Astrocyte (in vitro differentiated cells and primary cell): ENCODE measurements at regions not wholly inside any gene's neighbourhood (a gene's known extent, or its start where the extent isn't known, plus 50 kb on each side); places are given as distances from the start of the nearest gene placed in this dataset.

ENCODE experiments used
- DNase-seq: peaks from one replicate; pipeline ENCODE4 v3.0.0-alpha.2; 2010; ENCODE audit warnings: low read depth
- FAIRE-seq: peaks from 2 replicates; lab custom pipeline; 2011; peaks lifted over from hg19 to GRCh38; lab: Jason Lieb, UNC
- H2AFZ ChIP-seq: 2 replicates; pipeline ENCODE4 v1.6.0; 2012; ENCODE audit warnings: low read depth, low read length, inconsistent platforms
- H3K27ac ChIP-seq: 2 replicates; pipeline ENCODE4 v1.5.1; 2011; ENCODE audit warnings: low read depth, low read length, inconsistent platforms
- H3K27me3 ChIP-seq: 2 replicates; pipeline ENCODE4 v1.6.0; 2011; ENCODE audit warnings: low read length, inconsistent platforms; ENCODE audit not compliant: insufficient read depth
- H3K36me3 ChIP-seq: 2 replicates; pipeline ENCODE4 v1.5.1; 2011; ENCODE audit warnings: low read length, inconsistent platforms; ENCODE audit not compliant: insufficient read depth
- H3K4me1 ChIP-seq: 2 replicates; pipeline ENCODE4 v1.5.1; 2011; ENCODE audit warnings: low read length, inconsistent platforms; ENCODE audit not compliant: insufficient read depth
- H3K4me2 ChIP-seq: 2 replicates; pipeline ENCODE4 v1.6.0; 2012; ENCODE audit warnings: low read length, inconsistent platforms
- H3K4me3 ChIP-seq: 2 replicates; pipeline ENCODE4 v1.5.1; 2011; ENCODE audit warnings: low read depth, mild to moderate bottlenecking, low read length, inconsistent platforms; ENCODE audit not compliant: insufficient read depth
- H3K79me2 ChIP-seq: 2 replicates; pipeline ENCODE4 v1.6.0; 2012; ENCODE audit warnings: mild to moderate bottlenecking, low read length, inconsistent platforms; ENCODE audit not compliant: insufficient read depth
- H3K9ac ChIP-seq: 2 replicates; pipeline ENCODE4 v1.6.0; 2012; ENCODE audit warnings: mild to moderate bottlenecking, low read length, inconsistent platforms
- H3K9me3 ChIP-seq: 2 replicates; pipeline ENCODE4 v1.5.1; 2012; ENCODE audit warnings: low read depth, mild to moderate bottlenecking, low read length, inconsistent platforms; ENCODE audit not compliant: insufficient read depth
- H4K20me1 ChIP-seq: 2 replicates; pipeline ENCODE4 v1.6.0; 2012; ENCODE audit warnings: low read length, inconsistent platforms; ENCODE audit not compliant: insufficient read depth
- H3K27ac Mint-ChIP-seq: one replicate; pipeline ENCODE4 v1.8.0; 2021; ENCODE audit warnings: mild to moderate bottlenecking, mixed read lengths; ENCODE audit not compliant: unreplicated experiment
- H3K27me3 Mint-ChIP-seq: one replicate; pipeline ENCODE4 v1.8.0; 2021; ENCODE audit warnings: low read depth, mixed read lengths; ENCODE audit not compliant: unreplicated experiment
- H3K36me3 Mint-ChIP-seq: one replicate; pipeline ENCODE4 v1.8.0; 2021; ENCODE audit warnings: low read depth, mixed read lengths; ENCODE audit not compliant: unreplicated experiment
- H3K4me1 Mint-ChIP-seq: one replicate; pipeline ENCODE4 v1.8.0; 2021; ENCODE audit warnings: low read depth, mixed read lengths; ENCODE audit not compliant: unreplicated experiment
- H3K4me3 Mint-ChIP-seq: one replicate; pipeline ENCODE4 v1.8.0; 2021; ENCODE audit warnings: mild to moderate bottlenecking, moderate library complexity, mixed read lengths; ENCODE audit not compliant: unreplicated experiment
- H3K9me3 Mint-ChIP-seq: one replicate; pipeline ENCODE4 v1.8.0; 2021; ENCODE audit warnings: mild to moderate bottlenecking, mixed read lengths; ENCODE audit not compliant: unreplicated experiment
- EZH2 ChIP-seq: IDR thresholded peaks from 2 replicates; pipeline ENCODE4 v1.6.1; 2012; ENCODE audit warnings: mild to moderate bottlenecking, low read length, inconsistent platforms; ENCODE audit not compliant: insufficient read depth
- TF ChIP-seq, protein P1 (sequence below): IDR thresholded peaks from 2 replicates; pipeline ENCODE4 v1.5.1; 2011; ENCODE audit warnings: low read depth, mild to moderate bottlenecking, inconsistent platforms, low read length, moderate library complexity; ENCODE audit not compliant: insufficient read depth

DNA sequence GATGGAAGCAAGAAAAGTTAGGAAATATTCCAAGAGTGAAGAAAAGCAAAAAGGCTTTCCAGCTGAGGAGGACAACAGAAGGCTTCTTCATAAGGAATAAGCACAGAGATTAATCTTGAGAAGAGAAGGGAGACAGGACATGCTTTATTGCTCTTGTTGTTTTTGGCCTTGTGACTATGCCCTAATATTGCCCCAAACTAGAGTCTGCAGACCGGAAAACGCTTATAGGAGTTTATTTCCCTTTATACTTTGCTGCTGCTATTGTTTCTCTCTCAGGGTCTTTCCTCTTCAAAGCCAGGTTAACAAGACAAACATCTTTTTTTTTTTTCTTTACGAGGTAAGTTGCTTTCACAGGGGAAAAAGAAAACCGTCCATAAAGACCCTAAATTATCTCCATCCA lies 991.4 kb downstream of the ADGRL2 start:
- H3K4me1 Mint-ChIP-seq = peaks cover 4% of the 10 kb centered on the region
- no peaks in the 10 kb centered on the region for H3K36me3 Mint-ChIP-seq
- Histone ChIP-seq H3K9me3 (no peaks in the 10 kb centered on the region), H3K27ac (no peak overlapping the region), H3K9ac (no peak overlapping the region), H3K79me2 (no peaks in the 10 kb centered on the region), H3K4me2 (no peak overlapping the region), H3K4me3 (no peak overlapping the region), H2AFZ (no peak overlapping the region), H3K36me3 (no peaks in the 10 kb centered on the region), H3K27me3 (no peaks in the 10 kb centered on the region), H4K20me1 (no peaks in the 10 kb centered on the region), H3K4me1 (no peaks in the 10 kb centered on the region)
- no peak for TF ChIP-seq EZH2
- TF ChIP-seq, protein P1, sequence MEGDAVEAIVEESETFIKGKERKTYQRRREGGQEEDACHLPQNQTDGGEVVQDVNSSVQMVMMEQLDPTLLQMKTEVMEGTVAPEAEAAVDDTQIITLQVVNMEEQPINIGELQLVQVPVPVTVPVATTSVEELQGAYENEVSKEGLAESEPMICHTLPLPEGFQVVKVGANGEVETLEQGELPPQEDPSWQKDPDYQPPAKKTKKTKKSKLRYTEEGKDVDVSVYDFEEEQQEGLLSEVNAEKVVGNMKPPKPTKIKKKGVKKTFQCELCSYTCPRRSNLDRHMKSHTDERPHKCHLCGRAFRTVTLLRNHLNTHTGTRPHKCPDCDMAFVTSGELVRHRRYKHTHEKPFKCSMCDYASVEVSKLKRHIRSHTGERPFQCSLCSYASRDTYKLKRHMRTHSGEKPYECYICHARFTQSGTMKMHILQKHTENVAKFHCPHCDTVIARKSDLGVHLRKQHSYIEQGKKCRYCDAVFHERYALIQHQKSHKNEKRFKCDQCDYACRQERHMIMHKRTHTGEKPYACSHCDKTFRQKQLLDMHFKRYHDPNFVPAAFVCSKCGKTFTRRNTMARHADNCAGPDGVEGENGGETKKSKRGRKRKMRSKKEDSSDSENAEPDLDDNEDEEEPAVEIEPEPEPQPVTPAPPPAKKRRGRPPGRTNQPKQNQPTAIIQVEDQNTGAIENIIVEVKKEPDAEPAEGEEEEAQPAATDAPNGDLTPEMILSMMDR = no peak
- no peak overlapping the region for H3K4me3 Mint-ChIP-seq
- peaks cover 6% of the 10 kb centered on the region for H3K9me3 Mint-ChIP-seq
- no peaks in the 10 kb centered on the region for H3K27me3 Mint-ChIP-seq
- DNase-seq (no peak), FAIRE-seq (no peak)
- H3K27ac Mint-ChIP-seq = no peak overlapping the region

DNA sequence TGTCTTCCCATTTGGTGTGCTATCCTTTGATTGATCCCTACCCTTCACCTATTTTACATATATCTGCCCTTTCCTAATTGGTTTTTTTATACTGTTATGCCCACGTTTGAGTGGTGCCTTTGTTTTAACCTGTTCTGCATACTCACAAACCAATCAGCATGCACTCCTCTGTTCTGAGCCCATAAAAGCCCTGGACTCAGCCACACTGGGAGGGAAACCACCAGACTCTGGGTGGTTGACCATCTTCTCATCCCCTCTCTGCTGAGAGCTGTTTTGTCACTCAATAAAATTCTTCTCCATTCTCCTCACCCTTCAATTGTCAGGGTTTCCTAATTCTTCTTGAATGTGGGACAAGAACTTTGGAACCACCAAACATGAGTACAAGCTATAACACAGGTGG lies 989.8 kb downstream of the ADGRL2 start:
- TF ChIP-seq, protein P1 = no peak
- TF ChIP-seq EZH2 = no peak
- no peak for FAIRE-seq
- no peaks in the 10 kb centered on the region for H3K36me3 Mint-ChIP-seq
- no peak overlapping the region for H3K4me2 ChIP-seq
- H3K36me3 ChIP-seq = no peaks in the 10 kb centered on the region
- no peaks in the 10 kb centered on the region for H3K27me3 ChIP-seq
- no peaks in the 10 kb centered on the region for H4K20me1 ChIP-seq
- H3K27ac Mint-ChIP-seq = no peak overlapping the region
- H3K9me3 Mint-ChIP-seq = peaks cover 6% of the 10 kb centered on the region
- no peak overlapping the region for H3K4me3 ChIP-seq
- no peak overlapping the region for H3K27ac ChIP-seq
- no peak overlapping the region for H2AFZ ChIP-seq
- H3K27me3 Mint-ChIP-seq = no peaks in the 10 kb centered on the region
- H3K4me1 Mint-ChIP-seq = peaks cover 3% of the 10 kb centered on the region
- no peaks in the 10 kb centered on the region for H3K79me2 ChIP-seq
- no peak overlapping the region for H3K9ac ChIP-seq
- DNase-seq = no peak
- no peaks in the 10 kb centered on the region for H3K4me1 ChIP-seq
- no peak overlapping the region for H3K4me3 Mint-ChIP-seq
- no peaks in the 10 kb centered on the region for H3K9me3 ChIP-seq

DNA sequence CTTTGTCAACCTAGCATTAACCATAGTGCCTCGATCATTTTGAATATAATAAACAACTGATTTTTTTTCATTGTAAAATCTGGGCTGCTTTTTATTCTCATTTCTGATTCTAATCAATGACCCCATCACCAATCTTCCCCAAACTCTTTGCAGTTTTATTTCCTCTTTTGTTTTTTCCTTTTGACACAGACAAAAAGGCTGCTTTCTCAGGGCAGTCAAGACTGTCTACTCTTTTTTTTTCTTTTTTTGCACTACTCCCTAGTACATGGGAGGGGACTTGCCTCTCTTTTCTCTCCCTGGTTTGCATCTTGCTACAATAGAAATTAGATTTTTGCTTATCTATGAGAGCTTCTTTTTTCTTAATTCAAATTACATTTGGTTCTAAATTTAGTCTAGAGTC lies 987.9 kb downstream of the ADGRL2 start:
- no peaks in the 10 kb centered on the region for H3K36me3 Mint-ChIP-seq
- H3K4me3 ChIP-seq = no peak overlapping the region
- no peak overlapping the region for H3K4me3 Mint-ChIP-seq
- no peak for DNase-seq
- H3K9ac ChIP-seq = no peak overlapping the region
- H3K27ac Mint-ChIP-seq = no peak overlapping the region
- no peaks in the 10 kb centered on the region for H3K4me1 ChIP-seq
- H2AFZ ChIP-seq = no peak overlapping the region
- H3K4me2 ChIP-seq = no peak overlapping the region
- H3K4me1 Mint-ChIP-seq = peaks cover 8% of the 10 kb centered on the region
- H3K36me3 ChIP-seq = no peaks in the 10 kb centered on the region
- no peaks in the 10 kb centered on the region for H3K9me3 ChIP-seq
- no peak for FAIRE-seq
- peaks cover 6% of the 10 kb centered on the region for H3K9me3 Mint-ChIP-seq
- H3K27ac ChIP-seq = no peak overlapping the region
- TF ChIP-seq, protein P1 = no peak
- no peak for TF ChIP-seq EZH2
- no peaks in the 10 kb centered on the region for H4K20me1 ChIP-seq
- H3K27me3 ChIP-seq = no peaks in the 10 kb centered on the region
- no peaks in the 10 kb centered on the region for H3K79me2 ChIP-seq
- H3K27me3 Mint-ChIP-seq = no peaks in the 10 kb centered on the region
